ENCODE measurements at regions not wholly inside any gene's neighbourhood (a gene's known extent, or its start where the extent isn't known, plus 50 kb on each side); places are given as distances from the start of the nearest gene placed in this dataset.
"Not testable (repeated sequence)": the region's sequence is repeated elsewhere in the genome, so short reads cannot be mapped to it uniquely, and the experiment has no call there.

DNA sequence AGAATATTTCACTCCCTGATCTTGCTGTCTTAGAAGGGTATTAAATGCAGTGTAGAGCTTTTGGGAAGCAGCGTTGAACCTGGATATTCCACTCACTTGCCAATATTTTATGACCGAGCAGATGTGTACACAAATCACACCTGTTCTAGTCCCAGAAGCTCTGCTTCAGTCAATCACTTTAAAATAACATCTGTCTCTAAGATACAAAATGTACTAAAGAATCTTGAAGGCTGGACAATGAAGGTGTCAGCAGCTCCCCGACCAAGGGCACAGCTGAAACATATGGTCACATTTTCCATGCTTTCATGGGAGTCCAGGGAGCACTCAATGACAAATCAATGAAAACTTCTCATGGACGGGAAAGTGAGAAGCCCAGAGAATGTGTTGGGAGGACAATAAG, 668.3 kb downstream of the PRIM2 start:
- TF ChIP-seq, protein P1, sequence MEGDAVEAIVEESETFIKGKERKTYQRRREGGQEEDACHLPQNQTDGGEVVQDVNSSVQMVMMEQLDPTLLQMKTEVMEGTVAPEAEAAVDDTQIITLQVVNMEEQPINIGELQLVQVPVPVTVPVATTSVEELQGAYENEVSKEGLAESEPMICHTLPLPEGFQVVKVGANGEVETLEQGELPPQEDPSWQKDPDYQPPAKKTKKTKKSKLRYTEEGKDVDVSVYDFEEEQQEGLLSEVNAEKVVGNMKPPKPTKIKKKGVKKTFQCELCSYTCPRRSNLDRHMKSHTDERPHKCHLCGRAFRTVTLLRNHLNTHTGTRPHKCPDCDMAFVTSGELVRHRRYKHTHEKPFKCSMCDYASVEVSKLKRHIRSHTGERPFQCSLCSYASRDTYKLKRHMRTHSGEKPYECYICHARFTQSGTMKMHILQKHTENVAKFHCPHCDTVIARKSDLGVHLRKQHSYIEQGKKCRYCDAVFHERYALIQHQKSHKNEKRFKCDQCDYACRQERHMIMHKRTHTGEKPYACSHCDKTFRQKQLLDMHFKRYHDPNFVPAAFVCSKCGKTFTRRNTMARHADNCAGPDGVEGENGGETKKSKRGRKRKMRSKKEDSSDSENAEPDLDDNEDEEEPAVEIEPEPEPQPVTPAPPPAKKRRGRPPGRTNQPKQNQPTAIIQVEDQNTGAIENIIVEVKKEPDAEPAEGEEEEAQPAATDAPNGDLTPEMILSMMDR (IDR thresholded peaks at IDR 0.05) = not testable (repeated sequence)
- TF ChIP-seq POLR2A (IDR thresholded peaks at IDR 0.05) = not testable (repeated sequence)

Data from heart left ventricle (tissue), 13 donors.